Stomach (tissue), 8 donors: ENCODE measurements at regions not wholly inside any gene's neighbourhood (a gene's known extent, or its start where the extent isn't known, plus 50 kb on each side); places are given as distances from the start of the nearest gene placed in this dataset.

Source experiments
- DNase-seq, 2 donors: peaks; one replicate each; pipeline versions ENCODE4 v3.0.0 to v3.0.0-alpha.2; 2013 to 2019
- H3K27ac ChIP-seq, 5 donors: fragments of 200-600 bp in 4 of 5; sonication (generic) in 4 of 5; one replicate each; pipeline ENCODE4 v1.5.1; 2013 to 2019; ENCODE audit warnings: mild to moderate bottlenecking in 1 of 5, moderate library complexity in 1 of 5
- H3K27me3 ChIP-seq, 3 donors: fragments of 200-600 bp; sonication (generic); one replicate each; pipeline ENCODE4 v1.5.1; 2017 to 2019; ENCODE audit warnings: mixed run types in 1 of 3
- H3K36me3 ChIP-seq, 4 donors: fragments of 200-600 bp; sonication (generic); 1 replicate in 3 of 4; 2 replicates in 1 of 4; pipeline ENCODE4 v1.5.1; 2016 to 2019
- H3K4me1 ChIP-seq, 4 donors: fragments of 200-600 bp; sonication (generic); one replicate each; pipeline ENCODE4 v1.5.1; 2016 to 2019
- H3K4me3 ChIP-seq, 4 donors: fragments of 200-600 bp; sonication (generic) in 3 of 4; one replicate each; pipeline ENCODE4 v1.5.1; 2016 to 2019; ENCODE audit warnings: mild to moderate bottlenecking in 1 of 4
- H3K9me3 ChIP-seq, 4 donors: fragments of 200-600 bp; sonication (generic); one replicate each; pipeline ENCODE4 v1.5.1; 2016 to 2019
- CTCF ChIP-seq, 7 experiments: fragments of 450-650 bp in 4 of 7; fragments of 200-600 bp in 3 of 7; sonication (generic) in 3 of 7; IDR thresholded peaks; one replicate each; pipeline ENCODE4 v1.5.1; 2016 to 2019; ENCODE audit warnings: antibody characterized with exemption in 7 of 7, control low read depth in 2 of 7, mild to moderate bottlenecking in 1 of 7
- EP300 ChIP-seq: sonication (generic); formaldehyde crosslinking; IDR thresholded peaks from one replicate; pipeline ENCODE4 v1.6.1; 2017; ENCODE audit warnings: antibody characterized with exemption
- POLR2A ChIP-seq, 4 donors: fragments of 450-650 bp; IDR thresholded peaks; one replicate each; pipeline ENCODE4 v1.6.1; 2016; ENCODE audit warnings: antibody characterized with exemption in 4 of 4, control low read depth in 2 of 4, mild to moderate bottlenecking in 1 of 4, moderate library complexity in 1 of 4
- POLR2AphosphoS5 ChIP-seq, 3 donors: sonication (generic); formaldehyde crosslinking; IDR thresholded peaks; one replicate each; pipeline ENCODE4 v1.6.1; 2016; ENCODE audit warnings: antibody characterized with exemption in 3 of 3
- WGBS, 5 donors: extraction: QIAGEN DNeasy Blood & Tissue Kit in 3 of 5; methylation state at CpG; one replicate each; pipeline versions ENCODE4 v1.1.5 to v1.1.7; 2013 to 2018; 5-methylcytosine and 5-hydroxymethylcytosine counted together
- intact Hi-C: fragments of 100-400 bp; cut with DNase I; formaldehyde crosslinking; loops from one replicate; pipeline ENCODE4 v1.15.1; 2023; ENCODE audit warnings: low total_unique reads
- donor health status: healthy with polysubstance abuse.
- donor health status: Bipolar disorder and iron deficiency.
- donor health status: healthy.

GRCh38 chr7:108875139-108875538 is 305.5 kb downstream of the DNAJB9 start:
- no peak for DNase-seq
- H3K4me1 ChIP-seq: no peaks in the 10 kb centered on the region
- WGBS, 5 donors: 58 to 73% (median 66%) methylated on average over 4 of the region's 4 CpGs
- no peak overlapping the region for H3K27ac ChIP-seq
- H3K27me3 ChIP-seq: no peaks in the 10 kb centered on the region
- H3K36me3 ChIP-seq: no peaks in the 10 kb centered on the region
- intact Hi-C loops: no loop called here
- TF ChIP-seq EP300 (no peak), POLR2A (IDR thresholded peaks at IDR 0.05) (no peak), CTCF (IDR thresholded peaks at IDR 0.05) (no peak), POLR2AphosphoS5 (IDR thresholded peaks at IDR 0.05) (no peak)
- H3K4me3 ChIP-seq: no peak overlapping the region
- H3K9me3 ChIP-seq: peaks cover 0 to 31% (median 25%) of the 10 kb centered on the region in 4 donors

GRCh38 chr7:108890862-108891261 is 321.2 kb downstream of the DNAJB9 start:
- WGBS, 5 donors: 45 to 69% (median 64%) methylated on average over 2 of the region's 2 CpGs
- H3K27me3 ChIP-seq: no peaks in the 10 kb centered on the region
- no peak overlapping the region for H3K4me3 ChIP-seq
- H3K36me3 ChIP-seq: no peaks in the 10 kb centered on the region
- H3K27ac ChIP-seq: no peak overlapping the region
- intact Hi-C loops: no loop called here
- H3K9me3 ChIP-seq: no peaks in the 10 kb centered on the region
- H3K4me1 ChIP-seq: no peaks in the 10 kb centered on the region
- no peak for DNase-seq
- no peak for TF ChIP-seq POLR2A (IDR thresholded peaks at IDR 0.05)
- TF ChIP-seq CTCF (IDR thresholded peaks at IDR 0.05): no peak
- TF ChIP-seq EP300: no peak
- no peak for TF ChIP-seq POLR2AphosphoS5 (IDR thresholded peaks at IDR 0.05)

GRCh38 chr7:108908456-108908855 is 338.8 kb downstream of the DNAJB9 start:
- Histone ChIP-seq H3K27me3 (no peaks in the 10 kb centered on the region), H3K4me1 (no peaks in the 10 kb centered on the region), H3K36me3 (no peaks in the 10 kb centered on the region), H3K27ac (no peak overlapping the region), H3K4me3 (no peak overlapping the region), H3K9me3 (no peaks in the 10 kb centered on the region)
- DNase-seq: no peak
- TF ChIP-seq EP300 (no peak), POLR2A (IDR thresholded peaks at IDR 0.05) (no peak), CTCF (IDR thresholded peaks at IDR 0.05) (no peak), POLR2AphosphoS5 (IDR thresholded peaks at IDR 0.05) (no peak)
- 54 to 80% (median 73%) methylated on average over 1 of the region's 1 CpG for WGBS, 5 donors
- intact Hi-C loops: no loop called here

GRCh38 chr7:108911016-108911415 is 341.3 kb downstream of the DNAJB9 start:
- 79 to 100% (median 93%) methylated on average over 1 of the region's 1 CpG for WGBS, 5 donors
- intact Hi-C loops: no loop called here
- Histone ChIP-seq H3K27ac (no peak overlapping the region), H3K9me3 (peaks cover 0 to 17% (median 3%) of the 10 kb centered on the region in 4 donors), H3K4me3 (no peak overlapping the region), H3K36me3 (no peaks in the 10 kb centered on the region), H3K27me3 (no peaks in the 10 kb centered on the region), H3K4me1 (no peaks in the 10 kb centered on the region)
- no peak for DNase-seq
- no peak for TF ChIP-seq CTCF (IDR thresholded peaks at IDR 0.05)
- TF ChIP-seq EP300: no peak
- TF ChIP-seq POLR2AphosphoS5 (IDR thresholded peaks at IDR 0.05): no peak
- TF ChIP-seq POLR2A (IDR thresholded peaks at IDR 0.05): no peak
